SK-N-SH (cell line): ENCODE measurements at regions not wholly inside any gene's neighbourhood (a gene's known extent, or its start where the extent isn't known, plus 50 kb on each side); places are given as distances from the start of the nearest gene placed in this dataset.

Experiments used
- CTCF ChIA-PET: fragments of 300-600, 350-600 bp; formaldehyde crosslinking; extraction: SDS; loops from one replicate; lab custom pipeline; 2021; lab: Yijun Ruan, JAX
- POLR2A ChIA-PET: fragments of 350-600 bp; sonication (Branson Sonifier 250); formaldehyde crosslinking; extraction: SDS; loops from one replicate; lab custom pipeline; 2020; ENCODE audit warnings: antibody characterized with exemption, inconsistent platforms; lab: Yijun Ruan, JAX
- DNase-seq: peaks from one replicate; pipeline ENCODE4 v3.0.0; 2012
- H2AFZ ChIP-seq: fragments of 200-600 bp; sonication (generic); 2 replicates; pipeline ENCODE4 v1.8.1; 2016; ENCODE audit warnings: antibody characterized with exemption, mild to moderate bottlenecking, low read depth
- H3F3A ChIP-seq: fragments of 200-600 bp; sonication (generic); replicated peaks from 2 replicates; pipeline ENCODE3; 2016; ENCODE audit warnings: antibody characterized with exemption, mild to moderate bottlenecking; ENCODE audit not compliant: insufficient read depth
- H3K27ac ChIP-seq, 2 experiments: fragments of 200-500 bp in 1 of 2; fragments of 200-600 bp in 1 of 2; sonication (Bioruptor generic) in 1 of 2; sonication (generic), shearing (Covaris generic) in 1 of 2; 2 replicates each; pipeline versions ENCODE4 v1.5.1 to v1.6.1; 2014 to 2016; ENCODE audit warnings: low read depth in 2 of 2, inconsistent platforms in 1 of 2, low read length in 1 of 2, mild to moderate bottlenecking in 1 of 2, mixed read lengths in 1 of 2
- H3K27me3 ChIP-seq: fragments of 200-600 bp; sonication (generic), shearing (Covaris generic); 2 replicates; pipeline ENCODE4 v1.6.1; 2016; ENCODE audit warnings: mixed run types; ENCODE audit not compliant: insufficient read depth
- H3K36me3 ChIP-seq, 2 experiments: fragments of 200-500 bp in 1 of 2; fragments of 200-600 bp in 1 of 2; sonication (Bioruptor generic) in 1 of 2; sonication (generic) in 1 of 2; replicated peaks in 1 of 2; 2 replicates each; pipeline versions ENCODE3 to v1.5.1; 2014 to 2016; ENCODE audit warnings: low read length in 1 of 2, mild to moderate bottlenecking in 1 of 2; ENCODE audit not compliant: insufficient read depth in 2 of 2, control insufficient read depth in 1 of 2
- H3K4me1 ChIP-seq, 2 experiments: fragments of 200-500 bp in 1 of 2; fragments of 200-600 bp in 1 of 2; sonication (Bioruptor generic) in 1 of 2; sonication (generic), shearing (Covaris generic) in 1 of 2; 2 replicates each; pipeline versions ENCODE4 v1.5.1 to v1.6.1; 2014 to 2016; ENCODE audit warnings: low read depth in 1 of 2, low read length in 1 of 2, mixed run types in 1 of 2; ENCODE audit not compliant: insufficient read depth in 2 of 2, control insufficient read depth in 1 of 2
- H3K4me2 ChIP-seq: fragments of 200-600 bp; sonication (generic), shearing (Covaris generic); 2 replicates; pipeline ENCODE4 v1.6.1; 2017; ENCODE audit warnings: mixed run types
- H3K4me3 ChIP-seq, 2 experiments: fragments of 200-500 bp in 1 of 2; fragments of 200-600 bp in 1 of 2; sonication (Bioruptor generic) in 1 of 2; sonication (generic), shearing (Covaris generic) in 1 of 2; 2 replicates each; pipeline versions ENCODE4 v1.5.1 to v1.8.1; 2014 to 2016; ENCODE audit warnings: low read depth in 2 of 2, inconsistent platforms in 1 of 2, low read length in 1 of 2, mild to moderate bottlenecking in 1 of 2, mixed read lengths in 1 of 2, moderate library complexity in 1 of 2
- H3K79me2 ChIP-seq: fragments of 200-600 bp; sonication (generic); 2 replicates; pipeline ENCODE4 v1.8.1; 2017; ENCODE audit warnings: mild to moderate bottlenecking; ENCODE audit not compliant: insufficient read depth
- H3K9ac ChIP-seq: fragments of 200-600 bp; sonication (generic); 2 replicates; pipeline ENCODE4 v1.6.1; 2017; ENCODE audit warnings: mixed run types
- H3K9me2 ChIP-seq: fragments of 200-600 bp; sonication (generic); 2 replicates; pipeline ENCODE4 v1.6.1; 2017; ENCODE audit warnings: mixed run types
- H3K9me3 ChIP-seq: fragments of 200-600 bp; sonication (generic); 2 replicates; pipeline ENCODE4 v1.6.1; 2017; ENCODE audit warnings: mixed run types, mild to moderate bottlenecking, moderate library complexity
- H4K20me1 ChIP-seq: fragments of 200-600 bp; sonication (generic); 2 replicates; pipeline ENCODE4 v1.6.1; 2017; ENCODE audit warnings: mild to moderate bottlenecking, mixed run types; ENCODE audit not compliant: insufficient read depth
- CHD2 ChIP-seq: fragments of 150-350 bp; IDR thresholded peaks from 2 replicates; pipeline ENCODE4 v1.6.1; 2018; ENCODE audit warnings: low read length; ENCODE audit not compliant: partially characterized antibody
- ELF1 ChIP-seq: IDR thresholded peaks from 2 replicates; pipeline ENCODE4 v1.4.0; 2012
- GABPA ChIP-seq: IDR thresholded peaks from 2 replicates; pipeline ENCODE4 v1.4.0; 2012; ENCODE audit warnings: low read depth, mild to moderate bottlenecking
- GATA2 ChIP-seq: sonication (generic); formaldehyde crosslinking; IDR thresholded peaks from 2 replicates; pipeline ENCODE4 v1.5.0; 2020; ENCODE audit warnings: mild to moderate bottlenecking, missing genetic modification reagents
- NRF1 ChIP-seq: IDR thresholded peaks from 2 replicates; pipeline ENCODE4 v1.6.1; 2012; ENCODE audit warnings: low read depth, mild to moderate bottlenecking, low read length
- POLR2AphosphoS5 ChIP-seq: IDR thresholded peaks from 2 replicates; pipeline ENCODE4 v1.6.1; 2012; ENCODE audit warnings: low read depth, low read length
- RAD21 ChIP-seq: IDR thresholded peaks from 2 replicates; pipeline ENCODE4 v1.6.1; 2012; ENCODE audit warnings: mild to moderate bottlenecking, low read length
- RCOR1 ChIP-seq: fragments of 150-350 bp; IDR thresholded peaks from 2 replicates; pipeline ENCODE4 v1.6.1; 2017; ENCODE audit warnings: antibody characterized with exemption, low read length
- RFX5 ChIP-seq: IDR thresholded peaks from 2 replicates; pipeline ENCODE4 v1.6.1; 2012; ENCODE audit warnings: mild to moderate bottlenecking, improper control_type of control experiment, low read length
- SMC3 ChIP-seq: IDR thresholded peaks from 2 replicates; pipeline ENCODE4 v1.6.1; 2012; ENCODE audit warnings: low read depth, low read length, improper control_type of control experiment
- TCF12 ChIP-seq: IDR thresholded peaks from 2 replicates; pipeline ENCODE4 v1.4.0; 2012
- YY1 ChIP-seq: IDR thresholded peaks from 2 replicates; pipeline ENCODE4 v1.4.0; 2012; ENCODE audit warnings: low read depth, mild to moderate bottlenecking
- WGBS: methylation state at CpG from one replicate; pipeline ENCODE4 v1.1.6; 2017; ENCODE audit warnings: low lambda C conversion rate; 5-methylcytosine and 5-hydroxymethylcytosine counted together
- TF ChIP-seq, protein P1 (sequence below): IDR thresholded peaks from 2 replicates; pipeline ENCODE4 v1.4.0; 2012; ENCODE audit warnings: low read depth
- TF ChIP-seq, protein P2 (sequence below): fragments of 200-600 bp; sonication (generic); IDR thresholded peaks from 2 replicates; pipeline ENCODE4 v1.6.1; 2017; ENCODE audit warnings: antibody characterized with exemption, mild to moderate bottlenecking, moderate library complexity
- TF ChIP-seq, protein P3 (sequence below): IDR thresholded peaks from 2 replicates; pipeline ENCODE4 v1.4.0; 2012; ENCODE audit warnings: low read depth, borderline replicate concordance

DNA sequence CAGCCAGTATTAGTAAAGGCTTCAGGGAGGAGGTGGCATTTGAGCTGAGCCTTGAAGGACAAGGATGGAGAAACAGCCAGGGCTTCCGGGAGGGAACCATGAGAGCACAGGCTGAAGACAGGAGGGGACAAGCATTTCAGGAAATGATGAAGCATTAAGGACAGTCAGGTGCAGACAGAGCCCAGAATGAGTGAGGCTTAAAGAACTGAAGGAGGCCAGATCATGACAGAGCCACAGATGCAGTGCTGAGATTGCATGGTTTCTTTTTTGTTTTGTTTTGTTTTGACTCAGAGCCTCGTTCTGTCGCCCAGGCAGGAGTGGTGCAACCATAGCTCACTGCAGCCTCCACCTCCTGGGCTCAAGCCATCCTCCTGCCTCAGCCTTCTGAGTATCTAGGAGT is 211.5 kb downstream of the SOX9 start:
- H3K4me2 ChIP-seq: no peak overlapping the region
- H3K36me3 ChIP-seq: no peaks in the 10 kb centered on the region
- no peaks in the 10 kb centered on the region for H4K20me1 ChIP-seq
- POLR2A ChIA-PET: no interaction called here
- WGBS: 94% methylated on average over 3 of the region's 3 CpGs
- H3K9me2 ChIP-seq: no peaks in the 10 kb centered on the region
- H3K4me1 ChIP-seq: peaks cover 0 to 5% of the 10 kb centered on the region in 2 experiments; a peak in 1 of 4 replicates
- CTCF ChIA-PET: interaction anchor here (0.7 kb wide), 1 partner anchor 99 kb away, joined by 3 read pairs; no protein-coding TSS in a partner anchor
- H3K27me3 ChIP-seq: no peaks in the 10 kb centered on the region
- no peak overlapping the region for H3K4me3 ChIP-seq
- no peak for DNase-seq
- no peak for TF ChIP-seq RFX5
- TF ChIP-seq NRF1: no peak
- TF ChIP-seq POLR2AphosphoS5: no peak
- TF ChIP-seq TCF12: no peak
- no peak for TF ChIP-seq RAD21
- no peaks in the 10 kb centered on the region for H3K79me2 ChIP-seq
- no peak overlapping the region for H3K27ac ChIP-seq
- H3K9ac ChIP-seq: no peak overlapping the region
- H3F3A ChIP-seq: no peaks in the 10 kb centered on the region
- no peak overlapping the region for H2AFZ ChIP-seq
- no peaks in the 10 kb centered on the region for H3K9me3 ChIP-seq

DNA sequence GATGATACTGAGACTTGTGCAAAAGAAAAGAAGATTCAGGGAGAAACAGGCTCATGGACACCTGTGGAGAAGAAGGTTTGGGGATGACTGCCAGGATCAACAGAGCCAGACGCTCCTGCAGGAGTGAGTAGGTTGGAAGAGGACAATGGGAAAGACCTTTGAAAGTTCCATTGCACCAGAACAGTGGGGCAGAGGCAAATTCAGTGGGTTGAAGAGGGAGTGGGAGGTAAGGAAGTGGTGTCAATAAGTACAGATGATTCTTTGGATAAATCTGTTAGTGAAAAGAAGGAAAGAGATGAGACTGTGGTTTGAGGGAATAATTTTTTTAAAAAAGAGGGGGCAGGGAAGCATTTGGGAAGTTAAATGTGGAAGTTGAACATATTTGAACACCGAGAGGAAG is 212.8 kb downstream of the SOX9 start:
- Histone ChIP-seq H3K4me1 (peaks cover 9 to 10% of the 10 kb centered on the region in 2 experiments), H3K9me3 (no peaks in the 10 kb centered on the region), H3K4me2 (no peak overlapping the region), H3K9ac (no peak overlapping the region), H3K9me2 (no peaks in the 10 kb centered on the region), H3K36me3 (no peaks in the 10 kb centered on the region), H4K20me1 (no peaks in the 10 kb centered on the region), H2AFZ (no peak overlapping the region), H3K4me3 (no peak overlapping the region), H3K27ac (no peak overlapping the region), H3K79me2 (no peaks in the 10 kb centered on the region), H3K27me3 (no peaks in the 10 kb centered on the region), H3F3A (peaks cover 9% of the 10 kb centered on the region)
- DNase-seq: no peak
- ChIA-PET POLR2A (no interaction called here), CTCF (no interaction called here)
- TF ChIP-seq, protein P1, sequence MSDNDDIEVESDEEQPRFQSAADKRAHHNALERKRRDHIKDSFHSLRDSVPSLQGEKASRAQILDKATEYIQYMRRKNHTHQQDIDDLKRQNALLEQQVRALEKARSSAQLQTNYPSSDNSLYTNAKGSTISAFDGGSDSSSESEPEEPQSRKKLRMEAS: no peak
- no peak for TF ChIP-seq GATA2 (CRISPR knock-in tag)
- no peak for TF ChIP-seq NRF1
- no peak for TF ChIP-seq GABPA
- no peak for TF ChIP-seq SMC3
- TF ChIP-seq, protein P2, sequence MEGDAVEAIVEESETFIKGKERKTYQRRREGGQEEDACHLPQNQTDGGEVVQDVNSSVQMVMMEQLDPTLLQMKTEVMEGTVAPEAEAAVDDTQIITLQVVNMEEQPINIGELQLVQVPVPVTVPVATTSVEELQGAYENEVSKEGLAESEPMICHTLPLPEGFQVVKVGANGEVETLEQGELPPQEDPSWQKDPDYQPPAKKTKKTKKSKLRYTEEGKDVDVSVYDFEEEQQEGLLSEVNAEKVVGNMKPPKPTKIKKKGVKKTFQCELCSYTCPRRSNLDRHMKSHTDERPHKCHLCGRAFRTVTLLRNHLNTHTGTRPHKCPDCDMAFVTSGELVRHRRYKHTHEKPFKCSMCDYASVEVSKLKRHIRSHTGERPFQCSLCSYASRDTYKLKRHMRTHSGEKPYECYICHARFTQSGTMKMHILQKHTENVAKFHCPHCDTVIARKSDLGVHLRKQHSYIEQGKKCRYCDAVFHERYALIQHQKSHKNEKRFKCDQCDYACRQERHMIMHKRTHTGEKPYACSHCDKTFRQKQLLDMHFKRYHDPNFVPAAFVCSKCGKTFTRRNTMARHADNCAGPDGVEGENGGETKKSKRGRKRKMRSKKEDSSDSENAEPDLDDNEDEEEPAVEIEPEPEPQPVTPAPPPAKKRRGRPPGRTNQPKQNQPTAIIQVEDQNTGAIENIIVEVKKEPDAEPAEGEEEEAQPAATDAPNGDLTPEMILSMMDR: no peak
- no peak for TF ChIP-seq ELF1
- no peak for TF ChIP-seq CHD2
- TF ChIP-seq RFX5: no peak
- TF ChIP-seq, protein P3, sequence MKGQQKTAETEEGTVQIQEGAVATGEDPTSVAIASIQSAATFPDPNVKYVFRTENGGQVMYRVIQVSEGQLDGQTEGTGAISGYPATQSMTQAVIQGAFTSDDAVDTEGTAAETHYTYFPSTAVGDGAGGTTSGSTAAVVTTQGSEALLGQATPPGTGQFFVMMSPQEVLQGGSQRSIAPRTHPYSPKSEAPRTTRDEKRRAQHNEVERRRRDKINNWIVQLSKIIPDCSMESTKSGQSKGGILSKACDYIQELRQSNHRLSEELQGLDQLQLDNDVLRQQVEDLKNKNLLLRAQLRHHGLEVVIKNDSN: no peak
- TF ChIP-seq RCOR1: no peak
- TF ChIP-seq YY1: no peak
- 92% methylated on average over 2 of the region's 2 CpGs for WGBS
